Left renal pelvis (tissue), 4 donors: ENCODE measurements at regions not wholly inside any gene's neighbourhood (a gene's known extent, or its start where the extent isn't known, plus 50 kb on each side); places are given as distances from the start of the nearest gene placed in this dataset.
"Not testable (repeated sequence)": the region's sequence is repeated elsewhere in the genome, so short reads cannot be mapped to it uniquely, and the experiment has no call there.

Source experiments
- DNase-seq, 4 donors: peaks; one replicate each; pipeline ENCODE4 v3.0.0-alpha.2; 2013; ENCODE audit warnings: low read depth in 4 of 4, low spot score in 3 of 4

- not testable (repeated sequence) for DNase-seq
Observed at GRCh38 chr9:626114-626513, 215.4 kb upstream of the DMRT1 start.

GRCh38 chr9:626596-626995, 214.9 kb upstream of the DMRT1 start:
- DNase-seq: no peak

GRCh38 chr9:627336-627970, 214.0 kb upstream of the DMRT1 start:
- DNase-seq: no peak

- DNase-seq: no peak
Observed at GRCh38 chr9:629146-629545, 212.4 kb upstream of the DMRT1 start.

- no peak for DNase-seq
Observed at GRCh38 chr9:630817-631216, 210.7 kb upstream of the DMRT1 start.

GRCh38 chr9:631596-631995, 209.9 kb upstream of the DMRT1 start:
- DNase-seq: no peak

GRCh38 chr9:633461-633860, 208.0 kb upstream of the DMRT1 start:
- no peak for DNase-seq

- no peak for DNase-seq
Observed at GRCh38 chr9:636931-637591, 204.4 kb upstream of the DMRT1 start.

- no peak for DNase-seq
Observed at GRCh38 chr9:638152-638551, 203.3 kb upstream of the DMRT1 start.

- DNase-seq: no peak
Observed at GRCh38 chr9:642014-642413, 199.5 kb upstream of the DMRT1 start.

- no peak for DNase-seq
Observed at GRCh38 chr9:643966-644365, 197.5 kb upstream of the DMRT1 start.

GRCh38 chr9:647522-647921, 194.0 kb upstream of the DMRT1 start:
- DNase-seq: no peak

GRCh38 chr9:649128-650074, 192.1 kb upstream of the DMRT1 start:
- DNase-seq: peak in 2 of 4 donors; percentile 39 to 73

- no peak for DNase-seq
Observed at GRCh38 chr9:650362-650761, 191.1 kb upstream of the DMRT1 start.

- no peak for DNase-seq
Observed at GRCh38 chr9:651371-651770, 190.1 kb upstream of the DMRT1 start.

- no peak for DNase-seq
Observed at GRCh38 chr9:652914-653313, 188.6 kb upstream of the DMRT1 start.

GRCh38 chr9:653421-653820, 188.1 kb upstream of the DMRT1 start:
- DNase-seq: no peak

GRCh38 chr9:653856-654387, 187.6 kb upstream of the DMRT1 start:
- DNase-seq: no peak

GRCh38 chr9:655875-656274, 185.6 kb upstream of the DMRT1 start:
- DNase-seq: no peak

GRCh38 chr9:656926-657568, 184.4 kb upstream of the DMRT1 start:
- DNase-seq: no peak

- DNase-seq: no peak
Observed at GRCh38 chr9:659286-659685, 182.2 kb upstream of the DMRT1 start.
